Stimulated activated CD8-positive, alpha-beta memory T cell treated with anti-CD3 and anti-CD28 coated beads, Interleukin-2, amount 100 ng/mL, for 1 hour (primary cell): ENCODE measurements at regions not wholly inside any gene's neighbourhood (a gene's known extent, or its start where the extent isn't known, plus 50 kb on each side); places are given as distances from the start of the nearest gene placed in this dataset.

ENCODE experiments used
- DNase-seq, 2 donors: peaks; one replicate each; pipeline ENCODE4 v3.0.0-alpha.2; 2020; ENCODE audit warnings: low read depth in 2 of 2

GRCh38 chr17:56648321-56648720 is 54.8 kb downstream of the NOG start:
- DNase-seq: no peak

GRCh38 chr17:56648806-56649205 is 55.3 kb downstream of the NOG start:
- DNase-seq: no peak

GRCh38 chr17:56652628-56653027 is 59.1 kb downstream of the NOG start:
- DNase-seq: no peak

DNA sequence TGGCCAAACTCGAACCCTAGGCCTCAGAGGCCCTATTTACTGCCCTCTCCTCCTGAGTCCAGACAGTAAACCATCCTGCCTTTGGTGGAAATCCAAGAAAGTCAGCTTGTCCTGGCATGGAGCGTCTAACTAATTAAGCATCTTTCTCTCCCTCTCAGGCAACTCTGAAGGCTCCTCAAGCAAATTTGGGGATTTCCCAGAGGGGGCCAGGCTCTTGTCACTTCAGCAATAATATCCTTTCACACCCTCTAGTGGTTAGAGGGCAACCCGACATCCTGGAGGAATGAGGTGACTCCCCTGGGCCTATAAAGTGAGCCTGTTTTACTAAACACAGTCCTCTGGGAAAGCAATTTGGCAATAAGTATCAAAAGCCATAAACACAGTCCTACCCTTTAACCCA is 60.4 kb downstream of the NOG start:
- peak; percentile 7 to 23 for DNase-seq

- no peak for DNase-seq
Observed at GRCh38 chr17:56656701-56657327, 63.3 kb downstream of the NOG start.

GRCh38 chr17:56658648-56659047 is 65.1 kb downstream of the NOG start:
- no peak for DNase-seq

DNA sequence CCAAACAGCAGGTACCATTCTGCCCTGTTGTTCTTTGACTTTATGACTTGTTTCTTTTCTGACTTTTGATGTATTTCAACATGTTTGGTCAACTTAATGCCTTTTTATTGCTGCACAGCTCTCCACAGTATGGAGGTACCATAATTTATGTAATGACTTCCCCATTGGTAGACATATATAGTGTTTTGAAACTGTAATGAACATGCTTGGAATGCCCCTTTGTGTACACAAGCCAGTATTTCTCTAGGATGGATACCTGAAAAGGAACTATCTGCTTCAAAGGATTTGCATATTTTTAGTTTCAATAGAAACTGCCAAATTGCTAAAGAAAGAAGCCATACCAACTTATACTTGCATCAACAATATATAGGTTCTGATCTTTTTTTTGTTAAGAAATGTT is 66.1 kb downstream of the NOG start:
- DNase-seq: no peak

- DNase-seq: no peak
Observed at GRCh38 chr17:56661906-56662305, 68.4 kb downstream of the NOG start.

DNA sequence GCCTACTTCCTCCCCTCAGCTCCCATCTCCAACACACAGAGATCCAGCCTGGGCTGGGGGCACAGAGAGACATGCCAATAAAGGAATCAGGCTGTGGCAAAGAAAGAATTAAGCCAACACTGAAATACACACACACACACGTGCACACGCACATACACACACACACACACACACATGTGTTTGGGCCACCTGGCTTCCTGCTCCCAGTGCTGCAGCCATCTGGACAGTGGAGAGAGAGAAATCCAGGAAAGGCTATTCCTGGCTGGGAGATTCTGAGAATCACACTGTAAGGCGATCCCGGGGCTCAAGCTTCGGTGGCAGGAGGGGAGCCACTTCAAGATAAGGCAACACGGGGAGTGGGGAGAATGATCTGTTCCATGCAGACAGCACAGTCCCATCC is 72.4 kb downstream of the NOG start:
- no peak for DNase-seq

- no peak for DNase-seq
Observed at GRCh38 chr17:56667925-56668458, 74.5 kb downstream of the NOG start.

- no peak for DNase-seq
Observed at GRCh38 chr17:56672195-56672594, 78.7 kb downstream of the NOG start.

DNA sequence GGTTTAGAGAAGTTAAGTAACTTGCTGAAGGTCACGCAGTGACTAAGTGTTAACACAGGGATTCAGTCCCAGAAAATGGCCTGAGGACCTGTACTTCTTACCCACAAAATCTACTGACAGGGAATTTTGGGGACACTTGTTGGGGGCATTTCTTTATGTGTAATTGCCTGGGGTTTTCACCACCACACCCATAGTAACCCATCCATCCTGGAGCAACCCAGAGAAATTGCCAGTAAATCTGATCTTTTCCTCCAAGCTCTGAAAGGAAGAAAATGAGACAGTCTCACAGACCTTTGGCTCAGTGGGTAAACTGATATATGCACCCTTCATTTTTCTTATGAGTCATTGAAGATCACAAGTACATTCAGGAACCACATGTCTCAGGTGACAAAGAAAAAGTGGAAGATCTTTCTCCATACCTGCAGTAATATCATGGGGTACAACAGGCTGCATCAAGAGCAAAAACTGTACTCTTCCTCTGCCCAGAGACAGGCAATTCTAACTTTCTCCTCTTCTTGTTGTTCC is 81.0 kb downstream of the NOG start:
- no peak for DNase-seq

DNA sequence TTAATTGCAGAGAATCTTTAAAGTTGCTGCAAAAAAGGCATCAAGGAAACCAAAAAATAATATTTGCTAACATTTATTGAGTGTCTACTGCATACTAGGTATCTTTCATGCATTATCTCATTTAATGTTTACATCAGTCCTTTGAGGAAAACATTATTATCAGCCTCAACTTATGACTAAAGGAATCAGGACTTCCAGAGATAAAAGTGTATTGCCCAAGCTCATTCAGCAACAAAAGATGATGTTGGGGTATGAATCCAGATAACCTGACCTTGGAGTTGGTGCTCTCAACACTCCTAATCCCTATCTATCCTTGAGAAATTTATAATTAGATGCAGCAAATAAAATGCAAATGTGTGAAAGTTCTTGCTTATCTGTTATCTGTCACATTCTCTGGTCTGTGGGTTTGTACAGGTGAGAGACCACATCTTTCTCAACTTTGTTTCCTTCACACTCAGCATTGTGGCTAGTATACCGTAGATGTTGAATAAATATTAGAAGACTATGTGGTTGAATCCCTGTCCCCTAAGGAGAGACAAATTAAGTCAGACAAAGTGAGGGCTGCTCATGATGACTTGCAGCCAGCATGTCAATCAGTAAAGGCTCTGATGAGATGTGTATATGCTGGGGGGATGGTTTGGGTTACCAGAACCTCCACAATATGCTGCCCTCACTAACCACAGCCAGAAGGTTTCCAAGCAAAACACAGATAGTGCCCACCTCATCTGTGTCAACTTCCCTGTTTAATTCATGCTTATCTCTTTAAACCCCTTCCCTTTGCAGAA is 82.6 kb downstream of the NOG start:
- DNase-seq: no peak

DNA sequence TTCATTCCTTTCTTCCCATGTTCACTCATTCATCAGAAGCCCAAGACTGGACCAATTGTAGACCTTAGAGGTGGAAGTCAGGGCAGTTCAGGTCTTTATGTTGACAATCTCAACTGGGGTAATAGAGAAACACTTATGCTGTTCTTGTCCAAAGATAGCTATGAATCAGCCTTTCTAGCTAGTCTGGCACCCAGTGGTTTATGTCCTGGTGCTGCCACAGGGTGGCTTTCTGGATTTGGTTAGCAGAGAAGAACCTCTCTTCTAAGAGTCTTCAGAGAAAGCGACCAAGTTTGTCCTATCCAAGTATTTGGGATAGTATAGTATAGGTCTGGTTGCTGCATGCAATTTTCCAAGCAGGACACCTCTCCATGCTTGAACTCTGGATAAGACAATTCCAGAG is 83.3 kb downstream of the NOG start:
- DNase-seq: no peak

- no peak for DNase-seq
Observed at GRCh38 chr17:56678249-56679114, 85.0 kb downstream of the NOG start.

- DNase-seq: no peak
Observed at GRCh38 chr17:56679115-56679776, 85.7 kb downstream of the NOG start.

DNA sequence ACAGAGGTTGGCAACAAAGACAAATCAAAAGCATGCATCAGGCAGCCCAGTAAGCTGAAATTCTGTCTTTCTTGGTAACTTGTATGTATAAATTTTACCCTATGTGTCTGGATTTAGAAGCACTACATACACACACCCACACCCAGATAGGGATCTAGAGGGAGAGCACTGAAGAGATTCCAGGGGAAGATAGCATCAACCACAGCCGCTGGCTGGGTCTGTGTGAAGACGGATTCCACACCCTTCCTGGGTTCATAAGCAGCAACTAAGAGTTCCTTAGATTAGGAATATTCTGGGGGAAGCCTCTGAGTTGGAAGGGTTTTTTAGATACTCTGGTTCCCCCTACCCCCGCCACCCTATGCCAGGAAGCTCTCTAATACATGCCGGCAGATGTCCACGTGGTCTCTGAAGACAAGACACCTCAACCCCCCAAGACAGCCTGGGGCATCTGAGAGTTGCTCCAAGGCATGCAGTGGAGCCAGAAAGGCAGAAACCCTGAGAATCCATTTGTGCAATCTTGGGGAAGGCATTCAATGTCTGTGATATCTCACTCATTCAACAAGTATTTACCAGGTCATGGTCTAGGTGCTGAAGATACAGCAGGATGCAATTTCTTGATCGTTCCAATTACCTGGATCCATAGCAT is 86.4 kb downstream of the NOG start:
- no peak for DNase-seq

DNA sequence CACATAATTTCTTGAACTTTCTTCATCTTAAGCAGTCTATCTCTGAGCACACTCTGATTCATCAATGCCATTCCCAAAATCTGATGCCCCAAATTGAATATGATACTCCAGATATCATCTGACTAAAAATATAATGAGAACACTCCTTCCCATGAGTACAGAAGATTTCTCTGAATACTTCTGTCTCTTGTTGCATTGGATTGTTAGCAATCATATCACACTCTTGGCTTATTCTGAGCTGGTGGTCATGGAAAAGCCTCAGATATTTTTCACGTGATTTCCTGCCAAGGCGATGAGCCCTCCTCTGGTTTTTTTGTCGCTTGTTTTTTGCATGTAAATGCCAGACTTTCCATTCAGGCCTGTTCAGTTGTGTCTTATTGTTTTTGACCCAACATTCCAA is 87.2 kb downstream of the NOG start:
- DNase-seq: no peak

DNA sequence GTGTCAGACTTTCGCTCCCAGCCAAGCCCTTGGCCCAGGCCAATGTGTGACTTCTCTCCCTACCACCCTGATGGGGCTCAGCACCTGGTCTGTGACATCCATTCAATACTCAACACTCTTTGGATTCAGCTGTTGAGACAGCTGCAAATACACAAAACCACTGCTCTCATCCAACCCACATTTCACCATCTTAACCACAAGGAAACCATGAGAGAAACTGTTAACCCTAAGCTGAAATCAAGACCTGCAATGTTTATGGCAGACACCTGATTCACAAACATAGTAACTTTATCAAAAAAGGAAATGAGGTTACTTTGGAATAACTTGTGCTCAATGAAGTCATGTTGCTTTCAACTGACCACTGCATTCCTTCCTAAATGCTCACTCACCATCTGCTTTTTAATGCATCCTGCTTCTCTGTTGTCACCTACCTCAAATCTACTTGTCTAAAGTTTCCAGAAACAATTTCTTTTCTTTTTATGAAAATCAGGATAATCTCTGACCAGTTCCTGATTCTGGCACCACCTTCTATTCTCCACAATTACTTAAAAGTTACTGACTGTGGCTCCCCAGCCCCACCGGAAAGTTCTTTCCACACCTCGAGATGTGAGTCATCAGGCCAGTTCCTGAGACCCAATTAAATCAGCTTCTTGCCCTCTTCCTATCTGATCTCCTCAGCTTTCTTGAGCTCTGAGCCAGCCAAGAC is 88.2 kb downstream of the NOG start:
- DNase-seq: no peak

GRCh38 chr17:56688151-56688550 is 94.7 kb downstream of the NOG start:
- DNase-seq: no peak
